DOHH2 (cell line): ENCODE measurements at regions not wholly inside any gene's neighbourhood (a gene's known extent, or its start where the extent isn't known, plus 50 kb on each side); places are given as distances from the start of the nearest gene placed in this dataset.

Experiments
- H3F3A ChIP-seq: fragments of 200-600 bp; sonication (generic), shearing (Covaris generic); 2 replicates; pipeline ENCODE4 v1.6.0; 2016; ENCODE audit warnings: antibody characterized with exemption, mild to moderate bottlenecking; ENCODE audit not compliant: control insufficient read depth, insufficient read depth
- H3K27ac ChIP-seq: fragments of 200-600 bp; sonication (generic); 2 replicates; pipeline ENCODE4 v1.5.1; 2014; ENCODE audit warnings: low read depth, mild to moderate bottlenecking, low read length, moderate library complexity
- H3K27me3 ChIP-seq: fragments of 200-600 bp; sonication (generic); 2 replicates; pipeline ENCODE4 v1.6.1; 2014; ENCODE audit warnings: mild to moderate bottlenecking, low read length, mixed read lengths; ENCODE audit not compliant: control insufficient read depth
- H3K36me3 ChIP-seq: fragments of 200-600 bp; sonication (generic); 2 replicates; pipeline ENCODE4 v1.6.1; 2014; ENCODE audit warnings: mild to moderate bottlenecking, low read length, moderate library complexity, mixed read lengths; ENCODE audit not compliant: control insufficient read depth
- H3K4me1 ChIP-seq: fragments of 200-600 bp; sonication (generic); 2 replicates; pipeline ENCODE4 v1.6.1; 2014; ENCODE audit warnings: mild to moderate bottlenecking, low read length, mixed read lengths; ENCODE audit not compliant: control insufficient read depth
- H3K4me2 ChIP-seq: fragments of 200-600 bp; sonication (generic); 2 replicates; pipeline ENCODE4 v1.6.0; 2014; ENCODE audit warnings: mild to moderate bottlenecking, low read length, moderate library complexity
- H3K4me3 ChIP-seq: fragments of 200-600 bp; sonication (generic); 2 replicates; pipeline ENCODE4 v1.5.1; 2014; ENCODE audit warnings: mild to moderate bottlenecking, low read length, mixed read lengths
- H3K79me2 ChIP-seq: fragments of 200-600 bp; sonication (generic); 2 replicates; pipeline ENCODE4 v1.6.1; 2014; ENCODE audit warnings: mild to moderate bottlenecking, low read length, mixed read lengths; ENCODE audit not compliant: control insufficient read depth
- H3K9me2 ChIP-seq: fragments of 200-600 bp; sonication (generic); replicated peaks from 2 replicates; pipeline ENCODE4 v1.6.1; 2014; ENCODE audit warnings: mild to moderate bottlenecking, low read length, mixed read lengths; ENCODE audit not compliant: control insufficient read depth
- H3K9me3 ChIP-seq: fragments of 200-600 bp; sonication (generic); 2 replicates; pipeline ENCODE4 v1.6.1; 2014; ENCODE audit warnings: antibody characterized with exemption, low read length, mixed read lengths; ENCODE audit not compliant: control insufficient read depth, insufficient read depth
- H4K20me1 ChIP-seq: fragments of 200-600 bp; sonication (generic); 2 replicates; pipeline ENCODE4 v1.6.0; 2014; ENCODE audit warnings: low read depth, mild to moderate bottlenecking, antibody characterized with exemption, low read length, moderate library complexity; ENCODE audit not compliant: control insufficient read depth, insufficient read depth
- EZH2phosphoT487 ChIP-seq: fragments of 200-600 bp; sonication (generic); IDR thresholded peaks from 2 replicates; pipeline ENCODE4 v1.6.1; 2017; ENCODE audit warnings: borderline replicate concordance, mild to moderate bottlenecking, antibody characterized with exemption, low read length, moderate library complexity, mixed read lengths
- TF ChIP-seq, protein P1 (sequence below): fragments of 200-600 bp; sonication (generic); IDR thresholded peaks from one replicate; pipeline ENCODE4 v1.5.1; 2014; ENCODE audit warnings: antibody characterized with exemption, mild to moderate bottlenecking, low read depth, low read length; ENCODE audit not compliant: poor library complexity, severe bottlenecking

DNA sequence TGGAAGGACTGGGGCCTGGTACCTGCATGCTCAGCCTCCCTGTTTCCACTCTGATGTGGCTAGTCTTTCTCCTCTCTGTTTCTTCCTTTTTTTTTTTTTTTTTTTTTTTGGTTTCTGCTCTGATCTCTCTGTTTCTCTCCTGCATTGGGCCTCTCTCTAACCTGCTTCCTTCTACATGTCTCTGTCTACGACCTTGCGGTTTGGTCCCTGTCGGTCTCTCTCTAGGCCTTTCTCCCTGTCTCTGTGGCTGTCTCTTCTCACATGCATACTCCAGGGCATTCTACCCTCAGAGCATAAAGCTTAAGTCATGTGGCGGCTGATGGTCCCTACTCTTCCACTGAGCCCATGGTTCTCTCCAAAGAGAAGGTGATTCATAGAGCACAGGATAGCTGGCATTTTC is 1096.6 kb downstream of the BCL11B start:
- Histone ChIP-seq H3K27me3 (no peaks in the 10 kb centered on the region), H4K20me1 (no peaks in the 10 kb centered on the region), H3F3A (no peaks in the 10 kb centered on the region), H3K27ac (no peak overlapping the region), H3K36me3 (no peaks in the 10 kb centered on the region), H3K79me2 (no peaks in the 10 kb centered on the region), H3K4me1 (no peaks in the 10 kb centered on the region), H3K4me2 (no peak overlapping the region), H3K9me2 (no peaks in the 10 kb centered on the region), H3K4me3 (no peak overlapping the region), H3K9me3 (no peaks in the 10 kb centered on the region)
- TF ChIP-seq EZH2phosphoT487, result no peak
- TF ChIP-seq, protein P1, sequence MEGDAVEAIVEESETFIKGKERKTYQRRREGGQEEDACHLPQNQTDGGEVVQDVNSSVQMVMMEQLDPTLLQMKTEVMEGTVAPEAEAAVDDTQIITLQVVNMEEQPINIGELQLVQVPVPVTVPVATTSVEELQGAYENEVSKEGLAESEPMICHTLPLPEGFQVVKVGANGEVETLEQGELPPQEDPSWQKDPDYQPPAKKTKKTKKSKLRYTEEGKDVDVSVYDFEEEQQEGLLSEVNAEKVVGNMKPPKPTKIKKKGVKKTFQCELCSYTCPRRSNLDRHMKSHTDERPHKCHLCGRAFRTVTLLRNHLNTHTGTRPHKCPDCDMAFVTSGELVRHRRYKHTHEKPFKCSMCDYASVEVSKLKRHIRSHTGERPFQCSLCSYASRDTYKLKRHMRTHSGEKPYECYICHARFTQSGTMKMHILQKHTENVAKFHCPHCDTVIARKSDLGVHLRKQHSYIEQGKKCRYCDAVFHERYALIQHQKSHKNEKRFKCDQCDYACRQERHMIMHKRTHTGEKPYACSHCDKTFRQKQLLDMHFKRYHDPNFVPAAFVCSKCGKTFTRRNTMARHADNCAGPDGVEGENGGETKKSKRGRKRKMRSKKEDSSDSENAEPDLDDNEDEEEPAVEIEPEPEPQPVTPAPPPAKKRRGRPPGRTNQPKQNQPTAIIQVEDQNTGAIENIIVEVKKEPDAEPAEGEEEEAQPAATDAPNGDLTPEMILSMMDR, result no peak

DNA sequence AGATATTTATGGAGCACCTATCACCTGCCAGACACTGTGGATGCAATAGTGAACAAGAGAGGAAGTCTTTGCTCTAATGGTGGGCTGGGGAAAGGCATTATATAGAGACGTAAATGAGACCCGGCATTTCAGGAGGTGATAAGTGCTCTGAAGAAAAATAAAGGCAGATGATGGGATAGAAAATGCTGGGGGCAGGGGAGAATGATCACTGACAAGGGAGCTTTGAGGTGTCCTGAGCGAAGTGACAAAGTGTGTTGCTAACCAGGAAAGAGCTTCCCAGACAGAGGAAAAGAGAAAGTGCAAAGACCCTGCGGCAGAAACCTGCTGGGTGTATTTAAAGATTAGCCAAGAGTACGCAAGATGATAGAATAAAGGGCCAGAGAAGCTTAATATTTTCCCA is 1096.1 kb downstream of the BCL11B start:
- no peaks in the 10 kb centered on the region for H3K4me1 ChIP-seq
- no peak for TF ChIP-seq EZH2phosphoT487
- TF ChIP-seq, protein P1, result no peak
- no peaks in the 10 kb centered on the region for H3K9me2 ChIP-seq
- no peaks in the 10 kb centered on the region for H3K9me3 ChIP-seq
- H4K20me1 ChIP-seq, result no peaks in the 10 kb centered on the region
- H3F3A ChIP-seq, result no peaks in the 10 kb centered on the region
- H3K27ac ChIP-seq, result no peak overlapping the region
- H3K4me2 ChIP-seq, result no peak overlapping the region
- no peaks in the 10 kb centered on the region for H3K27me3 ChIP-seq
- no peak overlapping the region for H3K4me3 ChIP-seq
- no peaks in the 10 kb centered on the region for H3K79me2 ChIP-seq
- H3K36me3 ChIP-seq, result no peaks in the 10 kb centered on the region

DNA sequence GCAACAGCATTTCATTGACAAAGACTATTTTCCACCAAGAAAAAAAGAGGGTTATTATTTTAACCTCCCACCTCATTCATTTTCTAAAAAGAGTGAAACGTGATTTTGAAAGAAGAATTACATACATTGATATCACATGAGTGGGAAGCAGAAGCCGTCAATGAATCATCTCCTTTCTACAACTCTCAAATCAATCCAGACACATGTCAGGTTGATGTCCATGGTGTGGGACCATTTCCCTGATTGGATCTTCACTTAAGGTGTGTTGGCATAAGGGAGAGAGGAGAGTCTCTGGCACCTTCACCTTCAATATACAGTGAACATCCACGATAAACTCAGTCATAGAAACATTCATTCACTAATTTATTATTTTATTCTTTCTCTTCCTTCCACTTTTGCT is 1095.1 kb downstream of the BCL11B start:
- H3K79me2 ChIP-seq, result no peaks in the 10 kb centered on the region
- H3F3A ChIP-seq, result no peaks in the 10 kb centered on the region
- TF ChIP-seq, protein P1, result no peak
- no peak for TF ChIP-seq EZH2phosphoT487
- no peaks in the 10 kb centered on the region for H3K4me1 ChIP-seq
- H3K4me2 ChIP-seq, result no peak overlapping the region
- no peaks in the 10 kb centered on the region for H3K9me3 ChIP-seq
- no peak overlapping the region for H3K4me3 ChIP-seq
- no peaks in the 10 kb centered on the region for H3K36me3 ChIP-seq
- H3K27ac ChIP-seq, result no peak overlapping the region
- no peaks in the 10 kb centered on the region for H3K27me3 ChIP-seq
- H4K20me1 ChIP-seq, result no peaks in the 10 kb centered on the region
- no peaks in the 10 kb centered on the region for H3K9me2 ChIP-seq

DNA sequence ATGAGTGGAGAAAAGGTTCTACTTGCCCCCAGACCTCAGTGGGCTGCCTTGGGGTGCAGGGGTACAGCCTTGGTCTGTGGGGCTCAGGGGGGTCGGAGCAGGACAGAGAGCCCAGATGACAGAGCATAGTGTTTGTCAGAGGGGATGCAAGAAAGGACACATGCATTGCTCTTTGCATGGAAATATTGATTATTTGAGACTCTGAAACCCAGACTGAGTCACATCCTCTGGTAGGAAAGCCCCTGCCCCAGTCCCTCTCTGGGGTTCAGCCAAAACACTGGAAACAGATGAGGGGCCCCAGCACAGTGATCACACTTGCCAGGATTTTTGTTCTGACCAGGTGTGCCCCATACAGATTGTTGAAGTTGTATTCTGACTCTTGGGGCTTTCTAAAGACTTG is 1094.4 kb downstream of the BCL11B start:
- no peaks in the 10 kb centered on the region for H3K79me2 ChIP-seq
- no peak overlapping the region for H3K4me2 ChIP-seq
- no peak overlapping the region for H3K4me3 ChIP-seq

More for the DNA sequence above, 1094.4 kb downstream of the BCL11B start:
- TF ChIP-seq, protein P1, result no peak
- no peak for TF ChIP-seq EZH2phosphoT487
- Histone ChIP-seq H3K36me3 (no peaks in the 10 kb centered on the region), H3K27ac (no peak overlapping the region), H3K9me2 (no peaks in the 10 kb centered on the region), H3F3A (no peaks in the 10 kb centered on the region), H3K4me1 (no peaks in the 10 kb centered on the region), H4K20me1 (no peaks in the 10 kb centered on the region), H3K9me3 (no peaks in the 10 kb centered on the region), H3K27me3 (no peaks in the 10 kb centered on the region)
